ENCODE measurements at regions not wholly inside any gene's neighbourhood (a gene's known extent, or its start where the extent isn't known, plus 50 kb on each side); places are given as distances from the start of the nearest gene placed in this dataset.
"Not testable (repeated sequence)": the region's sequence is repeated elsewhere in the genome, so short reads cannot be mapped to it uniquely, and the experiment has no call there.

DNA sequence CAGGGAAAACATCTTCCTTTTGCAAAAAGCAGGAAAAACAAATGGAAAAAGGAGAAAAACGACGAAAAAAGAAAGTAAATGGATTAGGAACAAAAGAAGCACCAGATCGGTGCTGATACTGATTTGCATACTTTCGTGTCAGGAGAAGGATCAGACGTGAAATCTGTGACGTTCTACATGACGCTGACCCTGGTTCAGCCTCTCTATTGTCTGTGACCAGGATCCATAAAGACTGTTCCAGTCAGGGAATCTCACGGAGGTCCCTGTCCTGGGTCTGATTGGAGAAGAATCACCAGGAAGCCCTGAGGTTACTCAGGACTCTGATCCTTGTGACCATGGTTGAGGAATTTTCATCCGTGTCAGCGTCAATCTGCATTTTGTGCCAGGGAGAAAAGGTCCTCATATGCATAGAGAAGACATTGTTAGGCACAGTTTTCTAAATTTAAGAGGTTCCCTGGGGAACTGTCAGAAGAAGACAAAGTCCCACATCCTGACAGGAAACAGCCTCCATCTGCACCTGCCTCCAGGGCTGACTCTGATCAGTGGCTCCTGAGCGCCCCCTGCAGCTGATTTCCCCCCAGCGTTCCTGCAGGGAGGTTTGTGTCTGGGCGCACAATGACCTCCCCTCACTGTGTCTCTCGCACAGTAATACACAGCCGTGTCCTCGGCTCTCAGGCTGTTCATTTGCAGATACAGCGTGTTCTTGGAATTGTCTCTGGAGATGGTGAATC, 832.9 kb downstream of the TMEM121 start:
- intact Hi-C loops (cut with DNase I, micrococcal nuclease); H3K4me3 Mint-ChIP-seq; H3K27me3 ChIP-seq (ENCODE audit: control insufficient read depth in 1 of 2, insufficient read depth in 2 of 2, low read length in 2 of 2); CTCF ChIA-PET; H3K9me3 Mint-ChIP-seq; H3K9me3 ChIP-seq (ENCODE audit: control insufficient read depth in 1 of 2, insufficient read depth in 1 of 2, low read length in 2 of 2); H3K36me3 ChIP-seq (ENCODE audit: insufficient read depth, low read length); H3K4me3 ChIP-seq (ENCODE audit: low read length); ATAC-seq (ENCODE audit: poor library complexity); H3K4me1 ChIP-seq (ENCODE audit: insufficient read depth, low read length); POLR2A ChIA-PET; H3K36me3 Mint-ChIP-seq (ENCODE audit: low read depth); H3K27ac ChIP-seq (ENCODE audit: low read depth in 1 of 2, low read length in 2 of 2); H3K27ac Mint-ChIP-seq; H3K4me1 Mint-ChIP-seq (ENCODE audit: low read depth): not testable (repeated sequence)
- peak in 5 of 14 experiments; percentile 13 to 50 (median 40) for DNase-seq
- peaks cover 21% of the 10 kb centered on the region for H3K27me3 Mint-ChIP-seq
- TF ChIP-seq, protein P1, sequence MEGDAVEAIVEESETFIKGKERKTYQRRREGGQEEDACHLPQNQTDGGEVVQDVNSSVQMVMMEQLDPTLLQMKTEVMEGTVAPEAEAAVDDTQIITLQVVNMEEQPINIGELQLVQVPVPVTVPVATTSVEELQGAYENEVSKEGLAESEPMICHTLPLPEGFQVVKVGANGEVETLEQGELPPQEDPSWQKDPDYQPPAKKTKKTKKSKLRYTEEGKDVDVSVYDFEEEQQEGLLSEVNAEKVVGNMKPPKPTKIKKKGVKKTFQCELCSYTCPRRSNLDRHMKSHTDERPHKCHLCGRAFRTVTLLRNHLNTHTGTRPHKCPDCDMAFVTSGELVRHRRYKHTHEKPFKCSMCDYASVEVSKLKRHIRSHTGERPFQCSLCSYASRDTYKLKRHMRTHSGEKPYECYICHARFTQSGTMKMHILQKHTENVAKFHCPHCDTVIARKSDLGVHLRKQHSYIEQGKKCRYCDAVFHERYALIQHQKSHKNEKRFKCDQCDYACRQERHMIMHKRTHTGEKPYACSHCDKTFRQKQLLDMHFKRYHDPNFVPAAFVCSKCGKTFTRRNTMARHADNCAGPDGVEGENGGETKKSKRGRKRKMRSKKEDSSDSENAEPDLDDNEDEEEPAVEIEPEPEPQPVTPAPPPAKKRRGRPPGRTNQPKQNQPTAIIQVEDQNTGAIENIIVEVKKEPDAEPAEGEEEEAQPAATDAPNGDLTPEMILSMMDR (IDR thresholded peaks at IDR 0.05), result peak; percentile 17

DNA sequence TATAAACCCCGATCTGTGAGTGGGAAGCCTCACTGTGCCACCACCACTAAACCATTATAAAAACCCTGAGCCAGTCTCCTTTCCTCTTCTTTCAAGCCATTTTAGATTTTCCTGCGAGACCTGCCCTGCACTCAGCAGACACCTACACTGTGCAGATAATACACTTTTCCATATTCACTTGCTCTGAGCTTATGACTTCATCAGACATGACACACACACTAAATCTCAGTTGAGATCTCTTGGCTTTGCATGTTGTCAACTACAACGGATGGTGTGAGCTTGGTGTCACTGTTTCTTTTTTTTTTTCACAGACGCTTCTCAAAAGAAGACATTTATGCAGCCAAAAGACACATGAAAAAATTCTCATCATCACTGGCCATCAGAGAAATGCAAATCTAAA, 839.0 kb downstream of the TMEM121 start:
- H3K4me3 Mint-ChIP-seq; H3K4me1 ChIP-seq (ENCODE audit: insufficient read depth, low read length); ATAC-seq (ENCODE audit: poor library complexity); H3K36me3 Mint-ChIP-seq (ENCODE audit: low read depth); H3K27ac ChIP-seq (ENCODE audit: low read depth in 1 of 2, low read length in 2 of 2); POLR2A ChIA-PET; DNase-seq; H3K9me3 ChIP-seq (ENCODE audit: control insufficient read depth in 1 of 2, insufficient read depth in 1 of 2, low read length in 2 of 2); H3K27ac Mint-ChIP-seq; CTCF ChIA-PET; intact Hi-C loops (cut with DNase I, micrococcal nuclease); H3K4me1 Mint-ChIP-seq (ENCODE audit: low read depth); H3K27me3 ChIP-seq (ENCODE audit: control insufficient read depth in 1 of 2, insufficient read depth in 2 of 2, low read length in 2 of 2); H3K36me3 ChIP-seq (ENCODE audit: insufficient read depth, low read length); H3K4me3 ChIP-seq (ENCODE audit: low read length); H3K9me3 Mint-ChIP-seq; H3K27me3 Mint-ChIP-seq: not testable (repeated sequence)

- H3K27me3 ChIP-seq (ENCODE audit: control insufficient read depth in 1 of 2, insufficient read depth in 2 of 2, low read length in 2 of 2); ATAC-seq (ENCODE audit: poor library complexity); H3K27ac Mint-ChIP-seq; H3K4me3 Mint-ChIP-seq; CTCF ChIA-PET; DNase-seq; H3K4me1 Mint-ChIP-seq (ENCODE audit: low read depth); H3K4me1 ChIP-seq (ENCODE audit: insufficient read depth, low read length); H3K36me3 Mint-ChIP-seq (ENCODE audit: low read depth); POLR2A ChIA-PET; H3K27me3 Mint-ChIP-seq; H3K36me3 ChIP-seq (ENCODE audit: insufficient read depth, low read length); intact Hi-C loops (cut with DNase I, micrococcal nuclease); H3K4me3 ChIP-seq (ENCODE audit: low read length); H3K9me3 Mint-ChIP-seq; H3K27ac ChIP-seq (ENCODE audit: low read depth in 1 of 2, low read length in 2 of 2); H3K9me3 ChIP-seq (ENCODE audit: control insufficient read depth in 1 of 2, insufficient read depth in 1 of 2, low read length in 2 of 2): not testable (repeated sequence)
Measured at GRCh38 chr14:106365894-106366293, 839.5 kb downstream of the TMEM121 start.

- H3K27ac ChIP-seq (ENCODE audit: low read depth in 1 of 2, low read length in 2 of 2); POLR2A ChIA-PET; H3K9me3 Mint-ChIP-seq: not testable (repeated sequence)
Measured at GRCh38 chr14:106366971-106367370, 840.6 kb downstream of the TMEM121 start.

GRCh38 chr14:106369456-106369855, 843.1 kb downstream of the TMEM121 start:
- DNase-seq; H3K27ac ChIP-seq (ENCODE audit: low read depth in 1 of 2, low read length in 2 of 2); H3K4me3 Mint-ChIP-seq; H3K36me3 Mint-ChIP-seq (ENCODE audit: low read depth); H3K4me3 ChIP-seq (ENCODE audit: low read length); intact Hi-C loops (cut with DNase I, micrococcal nuclease); CTCF ChIA-PET; H3K36me3 ChIP-seq (ENCODE audit: insufficient read depth, low read length); H3K9me3 ChIP-seq (ENCODE audit: control insufficient read depth in 1 of 2, insufficient read depth in 1 of 2, low read length in 2 of 2); POLR2A ChIA-PET; H3K27me3 Mint-ChIP-seq; ATAC-seq (ENCODE audit: poor library complexity); H3K27me3 ChIP-seq (ENCODE audit: control insufficient read depth in 1 of 2, insufficient read depth in 2 of 2, low read length in 2 of 2); H3K27ac Mint-ChIP-seq; H3K9me3 Mint-ChIP-seq: not testable (repeated sequence)
- H3K4me1 ChIP-seq (ENCODE audit: insufficient read depth, low read length), result peaks cover 11% of the 10 kb centered on the region
- peaks cover 17% of the 10 kb centered on the region for H3K4me1 Mint-ChIP-seq (ENCODE audit: low read depth)

More at GRCh38 chr14:106366971-106367370, 840.6 kb downstream of the TMEM121 start:
- H3K27me3 Mint-ChIP-seq; H3K4me1 Mint-ChIP-seq (ENCODE audit: low read depth); H3K36me3 ChIP-seq (ENCODE audit: insufficient read depth, low read length); H3K9me3 ChIP-seq (ENCODE audit: control insufficient read depth in 1 of 2, insufficient read depth in 1 of 2, low read length in 2 of 2); H3K36me3 Mint-ChIP-seq (ENCODE audit: low read depth); H3K4me1 ChIP-seq (ENCODE audit: insufficient read depth, low read length); H3K27ac Mint-ChIP-seq; ATAC-seq (ENCODE audit: poor library complexity); intact Hi-C loops (cut with DNase I, micrococcal nuclease); H3K4me3 ChIP-seq (ENCODE audit: low read length); CTCF ChIA-PET; DNase-seq; H3K27me3 ChIP-seq (ENCODE audit: control insufficient read depth in 1 of 2, insufficient read depth in 2 of 2, low read length in 2 of 2); H3K4me3 Mint-ChIP-seq: not testable (repeated sequence)

Measured in CD4-positive, alpha-beta T cell (primary cell).